ENCODE measurements at regions not wholly inside any gene's neighbourhood (a gene's known extent, or its start where the extent isn't known, plus 50 kb on each side); places are given as distances from the start of the nearest gene placed in this dataset.

- H3K4me1 ChIP-seq (ENCODE audit: control insufficient read depth, insufficient read depth, low read length) = no peaks in the 10 kb centered on the region
- no peak overlapping the region for H3K9ac ChIP-seq (ENCODE audit: low read depth, low read length)
- H3K4me3 ChIP-seq (ENCODE audit: low read depth, low read length) = no peak overlapping the region
- H3K36me3 ChIP-seq (ENCODE audit: control insufficient read depth, insufficient read depth, low read length) = no peaks in the 10 kb centered on the region
- no peaks in the 10 kb centered on the region for H3K9me3 ChIP-seq (ENCODE audit: control insufficient read depth, insufficient read depth, low read length)
- H3K27ac ChIP-seq (ENCODE audit: low read depth, low read length) = no peak overlapping the region
- H3K27me3 ChIP-seq (ENCODE audit: control insufficient read depth, insufficient read depth, low read length) = no peaks in the 10 kb centered on the region
Observed at GRCh38 chr10:130834573-130834972, 476.9 kb downstream of the TCERG1L start.

- Histone ChIP-seq H3K4me3 (ENCODE audit: low read depth, low read length) (no peak overlapping the region), H3K27ac (ENCODE audit: low read depth, low read length) (no peak overlapping the region), H3K4me1 (ENCODE audit: control insufficient read depth, insufficient read depth, low read length) (no peaks in the 10 kb centered on the region), H3K27me3 (ENCODE audit: control insufficient read depth, insufficient read depth, low read length) (no peaks in the 10 kb centered on the region), H3K9me3 (ENCODE audit: control insufficient read depth, insufficient read depth, low read length) (no peaks in the 10 kb centered on the region), H3K36me3 (ENCODE audit: control insufficient read depth, insufficient read depth, low read length) (no peaks in the 10 kb centered on the region), H3K9ac (ENCODE audit: low read depth, low read length) (no peak overlapping the region)
Observed at GRCh38 chr10:130835068-130835467, 476.5 kb downstream of the TCERG1L start.

GRCh38 chr10:130836344-130836743 is 475.2 kb downstream of the TCERG1L start:
- H3K9me3 ChIP-seq (ENCODE audit: control insufficient read depth, insufficient read depth, low read length) = no peaks in the 10 kb centered on the region
- no peaks in the 10 kb centered on the region for H3K4me1 ChIP-seq (ENCODE audit: control insufficient read depth, insufficient read depth, low read length)
- no peak overlapping the region for H3K4me3 ChIP-seq (ENCODE audit: low read depth, low read length)
- H3K27ac ChIP-seq (ENCODE audit: low read depth, low read length) = no peak overlapping the region
- no peak overlapping the region for H3K9ac ChIP-seq (ENCODE audit: low read depth, low read length)
- H3K27me3 ChIP-seq (ENCODE audit: control insufficient read depth, insufficient read depth, low read length) = no peaks in the 10 kb centered on the region
- H3K36me3 ChIP-seq (ENCODE audit: control insufficient read depth, insufficient read depth, low read length) = no peaks in the 10 kb centered on the region

DNA sequence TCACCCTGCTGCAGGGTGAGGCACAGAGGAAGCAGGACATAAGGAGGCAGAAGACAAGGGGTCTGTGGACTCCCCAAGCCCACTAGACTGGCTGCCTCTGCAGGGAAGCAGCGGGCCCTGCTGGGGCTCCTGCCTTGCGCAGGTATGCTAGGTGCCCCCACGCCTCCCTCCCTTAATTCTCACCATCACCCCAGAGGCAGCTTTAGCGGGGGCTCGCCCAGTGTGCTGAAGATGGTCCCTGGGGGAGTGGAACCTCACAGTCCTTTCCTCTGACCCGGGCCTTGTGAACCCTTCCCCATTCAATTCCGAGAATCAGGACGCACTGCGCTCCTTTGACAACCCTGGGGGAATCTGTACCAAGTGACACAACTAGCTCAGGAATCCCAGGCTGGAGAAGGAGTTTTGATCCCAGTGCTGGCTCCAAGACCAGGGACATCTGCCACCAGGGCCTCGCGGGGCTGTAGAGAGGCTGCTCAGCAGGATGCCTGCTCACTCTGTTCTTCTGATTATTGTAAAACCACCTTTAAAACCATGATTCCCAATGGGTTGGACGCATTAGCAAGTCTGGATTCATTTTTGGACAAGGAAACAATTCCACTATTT is 468.4 kb downstream of the TCERG1L start:
- Histone ChIP-seq H3K9ac (ENCODE audit: low read depth, low read length) (no peak overlapping the region), H3K4me1 (ENCODE audit: control insufficient read depth, insufficient read depth, low read length) (peaks cover 10% of the 10 kb centered on the region), H3K36me3 (ENCODE audit: control insufficient read depth, insufficient read depth, low read length) (no peaks in the 10 kb centered on the region), H3K9me3 (ENCODE audit: control insufficient read depth, insufficient read depth, low read length) (no peaks in the 10 kb centered on the region), H3K27ac (ENCODE audit: low read depth, low read length) (no peak overlapping the region), H3K27me3 (ENCODE audit: control insufficient read depth, insufficient read depth, low read length) (no peaks in the 10 kb centered on the region), H3K4me3 (ENCODE audit: low read depth, low read length) (no peak overlapping the region)

DNA sequence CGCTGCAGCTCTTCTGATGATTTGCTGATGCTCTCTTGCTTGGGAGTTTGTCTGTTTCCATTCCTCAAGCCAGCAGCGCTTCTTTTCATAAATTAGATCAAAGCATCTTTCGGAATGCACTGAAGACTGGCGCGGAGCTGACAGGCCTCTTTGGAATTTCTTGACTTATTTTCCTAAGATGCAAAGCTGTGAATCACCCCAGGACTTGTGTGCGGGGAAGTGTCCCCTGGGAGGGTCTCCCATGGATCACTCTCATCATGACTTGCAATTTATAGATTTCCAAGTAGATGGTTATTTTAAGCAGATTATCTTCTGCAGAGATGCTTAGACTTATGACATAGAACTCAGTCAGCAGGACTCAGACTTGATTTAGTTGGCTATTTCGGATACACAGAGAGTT is 467.2 kb downstream of the TCERG1L start:
- Histone ChIP-seq H3K27me3 (ENCODE audit: control insufficient read depth, insufficient read depth, low read length) (no peaks in the 10 kb centered on the region), H3K36me3 (ENCODE audit: control insufficient read depth, insufficient read depth, low read length) (no peaks in the 10 kb centered on the region), H3K27ac (ENCODE audit: low read depth, low read length) (no peak overlapping the region)

GRCh38 chr10:130847170-130847569 is 464.4 kb downstream of the TCERG1L start:
- H3K4me1 ChIP-seq (ENCODE audit: control insufficient read depth, insufficient read depth, low read length) = peaks cover 10% of the 10 kb centered on the region
- no peaks in the 10 kb centered on the region for H3K27me3 ChIP-seq (ENCODE audit: control insufficient read depth, insufficient read depth, low read length)
- no peak overlapping the region for H3K27ac ChIP-seq (ENCODE audit: low read depth, low read length)
- no peak overlapping the region for H3K9ac ChIP-seq (ENCODE audit: low read depth, low read length)
- no peaks in the 10 kb centered on the region for H3K36me3 ChIP-seq (ENCODE audit: control insufficient read depth, insufficient read depth, low read length)
- H3K9me3 ChIP-seq (ENCODE audit: control insufficient read depth, insufficient read depth, low read length) = no peaks in the 10 kb centered on the region
- H3K4me3 ChIP-seq (ENCODE audit: low read depth, low read length) = no peak overlapping the region

More for the DNA sequence above, 467.2 kb downstream of the TCERG1L start:
- Histone ChIP-seq H3K4me3 (ENCODE audit: low read depth, low read length) (no peak overlapping the region), H3K4me1 (ENCODE audit: control insufficient read depth, insufficient read depth, low read length) (peaks cover 10% of the 10 kb centered on the region), H3K9me3 (ENCODE audit: control insufficient read depth, insufficient read depth, low read length) (no peaks in the 10 kb centered on the region), H3K9ac (ENCODE audit: low read depth, low read length) (no peak overlapping the region)

GRCh38 chr10:130848855-130849254 is 462.7 kb downstream of the TCERG1L start:
- no peak overlapping the region for H3K4me3 ChIP-seq (ENCODE audit: low read depth, low read length)
- peaks cover 10% of the 10 kb centered on the region for H3K4me1 ChIP-seq (ENCODE audit: control insufficient read depth, insufficient read depth, low read length)
- peaks cover 8% of the 10 kb centered on the region for H3K9me3 ChIP-seq (ENCODE audit: control insufficient read depth, insufficient read depth, low read length)
- no peaks in the 10 kb centered on the region for H3K27me3 ChIP-seq (ENCODE audit: control insufficient read depth, insufficient read depth, low read length)
- no peaks in the 10 kb centered on the region for H3K36me3 ChIP-seq (ENCODE audit: control insufficient read depth, insufficient read depth, low read length)
- H3K9ac ChIP-seq (ENCODE audit: low read depth, low read length) = no peak overlapping the region
- no peak overlapping the region for H3K27ac ChIP-seq (ENCODE audit: low read depth, low read length)

DNA sequence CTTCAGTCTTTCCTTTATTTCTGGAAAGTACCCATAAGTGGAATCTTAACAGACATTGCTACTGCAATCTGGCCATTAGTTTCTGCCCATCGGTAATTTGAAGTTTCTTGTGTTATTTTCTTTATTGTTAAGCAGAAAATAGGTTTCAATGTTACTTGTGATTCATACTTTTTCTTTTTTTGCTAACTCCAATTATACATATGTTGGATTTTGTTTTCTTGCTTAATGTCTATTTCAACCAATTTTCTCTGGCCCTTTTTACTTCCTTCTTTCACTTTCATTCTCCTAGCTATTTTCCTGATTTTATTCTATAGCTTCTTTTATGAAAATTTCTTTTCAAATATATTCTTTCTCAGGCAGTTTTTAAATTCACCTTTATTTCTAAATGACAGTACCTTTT is 457.4 kb downstream of the TCERG1L start:
- H3K27me3 ChIP-seq (ENCODE audit: control insufficient read depth, insufficient read depth, low read length) = no peaks in the 10 kb centered on the region
- peaks cover 26% of the 10 kb centered on the region for H3K9me3 ChIP-seq (ENCODE audit: control insufficient read depth, insufficient read depth, low read length)
- no peak overlapping the region for H3K27ac ChIP-seq (ENCODE audit: low read depth, low read length)

GRCh38 chr10:130857631-130858295 is 453.8 kb downstream of the TCERG1L start:
- Histone ChIP-seq H3K4me3 (ENCODE audit: low read depth, low read length) (no peak overlapping the region), H3K9ac (ENCODE audit: low read depth, low read length) (no peak overlapping the region), H3K9me3 (ENCODE audit: control insufficient read depth, insufficient read depth, low read length) (peaks cover 26% of the 10 kb centered on the region), H3K36me3 (ENCODE audit: control insufficient read depth, insufficient read depth, low read length) (no peaks in the 10 kb centered on the region), H3K27me3 (ENCODE audit: control insufficient read depth, insufficient read depth, low read length) (no peaks in the 10 kb centered on the region), H3K27ac (ENCODE audit: low read depth, low read length) (no peak overlapping the region), H3K4me1 (ENCODE audit: control insufficient read depth, insufficient read depth, low read length) (no peaks in the 10 kb centered on the region)

More for the DNA sequence above, 457.4 kb downstream of the TCERG1L start:
- no peaks in the 10 kb centered on the region for H3K4me1 ChIP-seq (ENCODE audit: control insufficient read depth, insufficient read depth, low read length)
- H3K4me3 ChIP-seq (ENCODE audit: low read depth, low read length) = no peak overlapping the region
- no peak overlapping the region for H3K9ac ChIP-seq (ENCODE audit: low read depth, low read length)
- H3K36me3 ChIP-seq (ENCODE audit: control insufficient read depth, insufficient read depth, low read length) = no peaks in the 10 kb centered on the region

- Histone ChIP-seq H3K36me3 (ENCODE audit: control insufficient read depth, insufficient read depth, low read length) (no peaks in the 10 kb centered on the region), H3K9ac (ENCODE audit: low read depth, low read length) (no peak overlapping the region), H3K27ac (ENCODE audit: low read depth, low read length) (no peak overlapping the region), H3K27me3 (ENCODE audit: control insufficient read depth, insufficient read depth, low read length) (no peaks in the 10 kb centered on the region), H3K9me3 (ENCODE audit: control insufficient read depth, insufficient read depth, low read length) (peaks cover 20% of the 10 kb centered on the region), H3K4me1 (ENCODE audit: control insufficient read depth, insufficient read depth, low read length) (no peaks in the 10 kb centered on the region), H3K4me3 (ENCODE audit: low read depth, low read length) (no peak overlapping the region)
Observed at GRCh38 chr10:130858626-130859025, 452.9 kb downstream of the TCERG1L start.

DNA sequence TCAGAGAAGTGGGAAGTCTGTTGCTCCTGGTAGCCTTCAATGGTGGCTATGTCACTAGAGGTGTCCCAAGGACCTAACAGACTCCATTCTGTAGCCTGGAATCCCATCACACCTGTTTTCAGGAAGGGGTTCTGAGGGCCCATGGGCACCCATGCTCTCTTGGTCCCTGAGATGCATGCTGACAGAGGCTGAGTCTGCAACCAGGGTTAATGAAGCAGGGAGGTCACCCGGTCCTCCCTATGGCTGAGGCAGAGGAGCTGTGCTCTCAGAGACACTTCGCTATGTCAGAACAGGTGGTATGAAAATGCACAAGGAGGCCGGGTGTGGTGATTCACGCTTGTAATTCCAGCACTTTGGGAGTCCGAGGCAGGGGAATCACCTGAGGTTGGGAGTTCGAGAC is 452.1 kb downstream of the TCERG1L start:
- H3K9ac ChIP-seq (ENCODE audit: low read depth, low read length) = no peak overlapping the region
- H3K27ac ChIP-seq (ENCODE audit: low read depth, low read length) = no peak overlapping the region
- no peaks in the 10 kb centered on the region for H3K27me3 ChIP-seq (ENCODE audit: control insufficient read depth, insufficient read depth, low read length)
- H3K4me1 ChIP-seq (ENCODE audit: control insufficient read depth, insufficient read depth, low read length) = no peaks in the 10 kb centered on the region
- peaks cover 12% of the 10 kb centered on the region for H3K9me3 ChIP-seq (ENCODE audit: control insufficient read depth, insufficient read depth, low read length)
- H3K36me3 ChIP-seq (ENCODE audit: control insufficient read depth, insufficient read depth, low read length) = no peaks in the 10 kb centered on the region
- no peak overlapping the region for H3K4me3 ChIP-seq (ENCODE audit: low read depth, low read length)

All from HUES48 (cell line).